Hepatocyte (in vitro differentiated cells): ENCODE measurements at regions not wholly inside any gene's neighbourhood (a gene's known extent, or its start where the extent isn't known, plus 50 kb on each side); places are given as distances from the start of the nearest gene placed in this dataset.

Experiments used
- DNase-seq: peaks from one replicate; pipeline ENCODE4 v3.0.0-alpha.2; 2016; ENCODE audit warnings: low spot score
- H2AFZ ChIP-seq: fragments of 200-600 bp; sonication (generic); 2 replicates; pipeline ENCODE4 v1.6.0; 2016; ENCODE audit warnings: antibody characterized with exemption, mild to moderate bottlenecking
- H3K27ac ChIP-seq: fragments of 200-600 bp; sonication (generic); 2 replicates; pipeline ENCODE4 v1.5.1; 2016; ENCODE audit warnings: mild to moderate bottlenecking
- H3K27me3 ChIP-seq: fragments of 200-600 bp; sonication (generic); 2 replicates; pipeline ENCODE4 v1.6.1; 2016
- H3K36me3 ChIP-seq: fragments of 200-600 bp; sonication (generic); replicated peaks from 2 replicates; pipeline ENCODE4 v1.5.1; 2016; ENCODE audit warnings: low read depth; ENCODE audit not compliant: insufficient read depth
- H3K4me1 ChIP-seq: fragments of 200-600 bp; sonication (generic); 2 replicates; pipeline ENCODE4 v1.5.1; 2016; ENCODE audit warnings: mild to moderate bottlenecking, moderate library complexity; ENCODE audit not compliant: insufficient read depth
- H3K4me2 ChIP-seq: fragments of 200-600 bp; sonication (generic); 2 replicates; pipeline ENCODE4 v1.6.0; 2016
- H3K4me3 ChIP-seq: fragments of 200-600 bp; sonication (generic); 2 replicates; pipeline ENCODE4 v1.5.1; 2016; ENCODE audit warnings: mild to moderate bottlenecking
- H3K79me2 ChIP-seq: fragments of 200-600 bp; sonication (generic); 2 replicates; pipeline ENCODE4 v1.6.0; 2017; ENCODE audit warnings: mild to moderate bottlenecking
- H3K9me2 ChIP-seq: fragments of 200-600 bp; sonication (generic); replicated peaks from 2 replicates; pipeline ENCODE4 v1.6.0; 2017; ENCODE audit warnings: mild to moderate bottlenecking; ENCODE audit not compliant: insufficient read depth
- H3K9me3 ChIP-seq: fragments of 200-600 bp; sonication (generic); 2 replicates; pipeline ENCODE4 v1.5.1; 2016; ENCODE audit warnings: low read depth, mild to moderate bottlenecking
- H4K20me1 ChIP-seq: fragments of 200-600 bp; sonication (generic); 2 replicates; pipeline ENCODE4 v1.6.0; 2016; ENCODE audit warnings: mild to moderate bottlenecking; ENCODE audit not compliant: insufficient read depth, poor library complexity, severe bottlenecking
- CTCF ChIP-seq: fragments of 200-600 bp; sonication (generic); IDR thresholded peaks from 2 replicates; pipeline ENCODE4 v1.5.1; 2016; ENCODE audit warnings: antibody characterized with exemption, mild to moderate bottlenecking; ENCODE audit not compliant: poor library complexity
- EZH2 ChIP-seq: fragments of 200-600 bp; sonication (generic); IDR thresholded peaks from 2 replicates; pipeline ENCODE4 v1.6.1; 2016; ENCODE audit warnings: antibody characterized with exemption, mild to moderate bottlenecking, borderline replicate concordance
- EZH2phosphoT487 ChIP-seq: fragments of 200-600 bp; sonication (generic); IDR thresholded peaks from one replicate; pipeline ENCODE4 v1.6.1; 2018; ENCODE audit warnings: antibody characterized with exemption, mild to moderate bottlenecking, low read depth, moderate library complexity; ENCODE audit not compliant: unreplicated experiment, severe bottlenecking
- WGBS: methylation state at CpG from one replicate; pipeline ENCODE4 v1.1.6; 2016; ENCODE audit warnings: low lambda C conversion rate; ENCODE audit errors: missing lambda C conversion rate; 5-methylcytosine and 5-hydroxymethylcytosine counted together

- Histone ChIP-seq H3K9me2 (no peaks in the 10 kb centered on the region), H3K27me3 (no peaks in the 10 kb centered on the region), H3K27ac (no peak overlapping the region), H3K9me3 (no peaks in the 10 kb centered on the region), H3K4me2 (no peak overlapping the region), H3K4me1 (no peaks in the 10 kb centered on the region), H2AFZ (no peak overlapping the region), H3K4me3 (no peak overlapping the region), H4K20me1 (no peaks in the 10 kb centered on the region), H3K79me2 (no peaks in the 10 kb centered on the region), H3K36me3 (no peaks in the 10 kb centered on the region)
- WGBS, result 96% methylated on average over 1 of the region's 1 CpG
- no peak for TF ChIP-seq CTCF
- no peak for DNase-seq
Observed at GRCh38 chr6:18958146-18958545, 571.0 kb downstream of the RNF144B start.

GRCh38 chr6:18961566-18961965 lies 574.4 kb downstream of the RNF144B start:
- Histone ChIP-seq H3K79me2 (no peaks in the 10 kb centered on the region), H3K27ac (no peak overlapping the region), H3K27me3 (no peaks in the 10 kb centered on the region), H3K4me1 (no peaks in the 10 kb centered on the region), H3K9me2 (no peaks in the 10 kb centered on the region), H4K20me1 (no peaks in the 10 kb centered on the region), H3K4me3 (no peak overlapping the region), H3K4me2 (no peak overlapping the region), H2AFZ (no peak overlapping the region), H3K36me3 (no peaks in the 10 kb centered on the region), H3K9me3 (no peaks in the 10 kb centered on the region)
- no peak for DNase-seq
- TF ChIP-seq EZH2, result no peak
- no peak for TF ChIP-seq EZH2phosphoT487
- no peak for TF ChIP-seq CTCF
- 32% methylated on average over 2 of the region's 2 CpGs for WGBS

GRCh38 chr6:18962361-18962905 lies 575.3 kb downstream of the RNF144B start:
- H3K4me2 ChIP-seq, result no peak overlapping the region
- H3K27ac ChIP-seq, result no peak overlapping the region
- H3K36me3 ChIP-seq, result no peaks in the 10 kb centered on the region
- no peaks in the 10 kb centered on the region for H3K9me2 ChIP-seq
- 88% methylated on average over 4 of the region's 4 CpGs for WGBS
- no peaks in the 10 kb centered on the region for H4K20me1 ChIP-seq
- TF ChIP-seq EZH2phosphoT487 (no peak), EZH2 (no peak), CTCF (no peak)
- H3K79me2 ChIP-seq, result no peaks in the 10 kb centered on the region
- H2AFZ ChIP-seq, result no peak overlapping the region
- no peak overlapping the region for H3K4me3 ChIP-seq
- H3K27me3 ChIP-seq, result no peaks in the 10 kb centered on the region
- no peaks in the 10 kb centered on the region for H3K9me3 ChIP-seq
- H3K4me1 ChIP-seq, result no peaks in the 10 kb centered on the region
- DNase-seq, result no peak

- no peak overlapping the region for H3K4me3 ChIP-seq
- no peaks in the 10 kb centered on the region for H3K9me3 ChIP-seq
- TF ChIP-seq EZH2, result no peak
- TF ChIP-seq CTCF, result no peak
- no peak for TF ChIP-seq EZH2phosphoT487
- H3K27me3 ChIP-seq, result no peaks in the 10 kb centered on the region
- H3K27ac ChIP-seq, result no peak overlapping the region
- H3K9me2 ChIP-seq, result no peaks in the 10 kb centered on the region
- no peak overlapping the region for H2AFZ ChIP-seq
- no peaks in the 10 kb centered on the region for H4K20me1 ChIP-seq
- no peaks in the 10 kb centered on the region for H3K4me1 ChIP-seq
- H3K4me2 ChIP-seq, result no peak overlapping the region
- no peaks in the 10 kb centered on the region for H3K36me3 ChIP-seq
- 92% methylated on average over 3 of the region's 3 CpGs for WGBS
- DNase-seq, result no peak
- H3K79me2 ChIP-seq, result no peaks in the 10 kb centered on the region
Observed at GRCh38 chr6:18963439-18963838, 576.3 kb downstream of the RNF144B start.
